PC-3 (cell line): ENCODE measurements at regions not wholly inside any gene's neighbourhood (a gene's known extent, or its start where the extent isn't known, plus 50 kb on each side); places are given as distances from the start of the nearest gene placed in this dataset.
A peak's percentile ranks its signal among the peaks of the same experiment; 100 is the strongest.

Experiments used
- ATAC-seq: fragments of 200-7000 bp; cut with Tn5 transposase; 2 replicates; pipeline ENCODE4 v1.9.1; 2020; ENCODE audit warnings: mild to moderate bottlenecking, moderate library complexity
- BruUV-seq: library from RNA; stranded (reverse); fragments of 400-500 nt; replicated peaks from 2 replicates; lab custom pipeline; 2021; lab: Mats Ljungman, UMichigan
- CTCF ChIA-PET: fragments of 300-600 bp; sonication (Branson Sonifier 250); formaldehyde crosslinking; loops from one replicate; lab custom pipeline; 2022; ENCODE audit warnings: antibody characterized with exemption; lab: Charles Lee
- POLR2A ChIA-PET: fragments of 300-600 bp; sonication (Branson Sonifier 250); formaldehyde crosslinking; loops from one replicate; lab custom pipeline; 2022; ENCODE audit warnings: antibody characterized with exemption; ENCODE audit not compliant: unreplicated experiment; lab: Charles Lee
- DNase-seq: peaks from one replicate; pipeline ENCODE4 v3.0.0-alpha.2; 2015
- H2AFZ ChIP-seq: fragments of 300-600 bp; sonication (generic); 2 replicates; pipeline ENCODE4 v1.6.0; 2016; ENCODE audit warnings: antibody characterized with exemption, low read length
- H3F3A ChIP-seq: fragments of 300-600 bp; sonication (generic); one replicate; pipeline ENCODE4 v1.6.0; 2017; ENCODE audit warnings: antibody characterized with exemption, low read length, control low read depth, mild to moderate bottlenecking; ENCODE audit not compliant: unreplicated experiment
- H3K27ac ChIP-seq: fragments of 300-600 bp; sonication (generic); 2 replicates; pipeline ENCODE4 v1.5.1; 2016; ENCODE audit warnings: mild to moderate bottlenecking, low read length
- H3K27me3 ChIP-seq: fragments of 300-600 bp; sonication (generic); 2 replicates; pipeline ENCODE4 v1.6.1; 2016; ENCODE audit warnings: low read length, mixed read lengths
- H3K36me3 ChIP-seq: fragments of 300-600 bp; sonication (generic); 2 replicates; pipeline ENCODE4 v1.6.1; 2016; ENCODE audit warnings: low read depth, mixed run types, low read length, mixed read lengths
- H3K4me1 ChIP-seq: fragments of 300-600 bp; sonication (generic); 2 replicates; pipeline ENCODE4 v1.5.1; 2016; ENCODE audit warnings: low read length; ENCODE audit not compliant: insufficient read depth
- H3K4me2 ChIP-seq: fragments of 300-600 bp; sonication (generic); 2 replicates; pipeline ENCODE4 v1.6.0; 2016; ENCODE audit warnings: low read length
- H3K4me3 ChIP-seq: fragments of 300-600 bp; sonication (generic); 2 replicates; pipeline ENCODE4 v1.5.1; 2016; ENCODE audit warnings: mild to moderate bottlenecking, low read length, mixed read lengths
- H3K79me2 ChIP-seq: fragments of 300-600 bp; sonication (generic); 2 replicates; pipeline ENCODE4 v1.6.1; 2017; ENCODE audit warnings: low read length, mixed read lengths
- H3K9ac ChIP-seq: fragments of 300-600 bp; sonication (generic); 2 replicates; pipeline ENCODE4 v1.6.0; 2016; ENCODE audit warnings: mild to moderate bottlenecking, low read length
- H3K9me2 ChIP-seq: fragments of 300-600 bp; sonication (generic); replicated peaks from 2 replicates; pipeline ENCODE4 v1.6.1; 2016; ENCODE audit warnings: mixed run types, low read length, mixed read lengths
- H3K9me3 ChIP-seq: fragments of 300-600 bp; sonication (generic); 2 replicates; pipeline ENCODE4 v1.6.1; 2016; ENCODE audit warnings: low read length, mixed read lengths
- H4K20me1 ChIP-seq: fragments of 300-600 bp; sonication (generic); 2 replicates; pipeline ENCODE4 v1.6.1; 2016; ENCODE audit warnings: low read length, mixed read lengths
- CTCF ChIP-seq: fragments of 300-600 bp; sonication (generic); conservative IDR thresholded peaks from 2 replicates; pipeline ENCODE4 v1.5.1; 2017; ENCODE audit warnings: antibody characterized with exemption, low read depth, mild to moderate bottlenecking, low read length
- EZH2 ChIP-seq: fragments of 300-600 bp; sonication (generic); IDR thresholded peaks from one replicate; pipeline ENCODE4 v1.6.1; 2017; ENCODE audit warnings: antibody characterized with exemption, mild to moderate bottlenecking, low read length; ENCODE audit not compliant: unreplicated experiment
- EZH2phosphoT487 ChIP-seq: fragments of 300-600 bp; sonication (generic); IDR thresholded peaks from 2 replicates; pipeline ENCODE4 v1.6.1; 2018; ENCODE audit warnings: mild to moderate bottlenecking, antibody characterized with exemption, low read length, borderline replicate concordance
- intact Hi-C: fragments of 100-400 bp; cut with micrococcal nuclease; formaldehyde crosslinking; loops from 2 replicates; pipeline ENCODE4 v1.9.0; 2023

DNA sequence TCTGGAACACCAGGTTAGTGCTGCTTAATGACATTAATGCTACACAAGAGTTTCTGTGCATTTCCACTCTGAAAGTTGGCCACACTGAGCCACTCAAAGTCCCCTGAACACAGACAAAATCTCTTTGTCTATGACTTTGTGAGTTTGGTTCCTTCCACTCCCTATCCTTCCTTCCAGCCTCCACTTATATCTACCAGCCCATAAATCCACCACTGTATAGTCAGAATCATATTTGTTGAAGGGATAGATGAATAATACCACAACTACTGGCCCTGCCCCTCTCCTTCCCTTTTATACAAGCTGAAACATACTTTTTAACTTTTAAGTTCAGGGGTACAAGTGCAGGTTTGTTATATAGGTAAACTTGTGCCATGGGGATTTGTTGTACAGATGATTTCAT, 127.5 kb downstream of the ABHD5 start:
- H3K79me2 ChIP-seq = no peaks in the 10 kb centered on the region

DNA sequence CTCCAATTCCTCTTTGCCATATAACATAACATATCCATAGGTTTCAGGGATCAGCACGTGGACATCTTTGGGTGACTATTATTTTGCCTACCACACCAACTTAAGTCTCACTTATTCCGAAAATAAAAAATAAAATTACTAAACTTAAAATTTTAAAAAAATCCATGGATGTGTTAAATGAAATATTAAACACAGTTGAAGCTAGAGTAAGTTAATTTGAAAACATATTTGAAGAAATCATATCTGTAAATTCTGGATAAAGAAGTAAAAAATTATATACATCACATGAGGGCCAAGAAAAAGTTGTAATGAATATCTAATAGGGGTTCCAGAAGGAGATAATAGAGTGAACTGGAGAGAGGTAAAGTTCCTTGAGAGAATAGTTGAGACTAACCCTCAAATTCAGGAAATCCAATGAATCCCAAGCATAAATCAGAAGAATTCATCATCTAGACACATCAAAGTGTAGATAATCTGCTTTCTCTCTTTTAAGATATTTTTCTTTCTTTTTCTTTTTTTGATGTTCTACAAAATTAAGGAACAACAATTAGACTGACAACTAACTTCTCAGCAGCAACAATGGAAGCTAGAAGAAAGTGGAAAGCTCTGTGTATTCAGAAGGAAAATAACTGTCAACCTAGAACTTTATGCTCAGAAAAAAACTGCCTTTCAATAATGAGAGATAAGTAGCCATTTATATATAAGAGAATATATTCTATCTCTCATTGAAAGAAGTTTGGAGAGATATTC, 147.4 kb downstream of the ABHD5 start:
- intact Hi-C loops = loop anchor here (5.0 kb wide), 1 partner anchor 359 kb away; no protein-coding TSS in a partner anchor
- H3K36me3 ChIP-seq = no peaks in the 10 kb centered on the region
- DNase-seq (no peak), ATAC-seq (no peak)
- BruUV-seq = no TSS peak
- POLR2A ChIA-PET = no interaction called here
- 0 out of 2 replicates have a peak, but pooled peaks cover 11% of the 10 kb centered on the region for H3K9me3 ChIP-seq
- H3K9ac ChIP-seq = no peak overlapping the region
- H3K4me1 ChIP-seq = no peaks in the 10 kb centered on the region
- no peak overlapping the region for H3K27ac ChIP-seq
- H3K9me2 ChIP-seq = no peaks in the 10 kb centered on the region
- H3K27me3 ChIP-seq = no peaks in the 10 kb centered on the region
- TF ChIP-seq EZH2phosphoT487 (no peak), CTCF (no peak), EZH2 (no peak)
- H3K79me2 ChIP-seq = no peaks in the 10 kb centered on the region
- H3K4me2 ChIP-seq = no peak overlapping the region
- H3K4me3 ChIP-seq = no peak overlapping the region
- no peak overlapping the region for H2AFZ ChIP-seq
- no peaks in the 10 kb centered on the region for H4K20me1 ChIP-seq
- CTCF ChIA-PET = interaction anchor here (0.6 to 0.7 kb wide), 2 partner anchors 62 to 220 kb away, joined by 3 read pairs; no protein-coding TSS in a partner anchor
- H3F3A ChIP-seq = no peaks in the 10 kb centered on the region

More for the DNA sequence above, 127.5 kb downstream of the ABHD5 start:
- Histone ChIP-seq H3K4me1 (no peaks in the 10 kb centered on the region), H3K4me2 (no peak overlapping the region), H3K9me3 (no peaks in the 10 kb centered on the region), H3K9ac (no peak overlapping the region), H3K27me3 (no peaks in the 10 kb centered on the region), H3F3A (no peaks in the 10 kb centered on the region), H3K27ac (no peak overlapping the region), H3K9me2 (no peaks in the 10 kb centered on the region), H3K4me3 (no peak overlapping the region), H4K20me1 (no peaks in the 10 kb centered on the region), H3K36me3 (no peaks in the 10 kb centered on the region), H2AFZ (no peak overlapping the region)
- no TSS peak for BruUV-seq
- ATAC-seq (no peak), DNase-seq (no peak)
- intact Hi-C loops = no loop called here
- CTCF ChIA-PET = no interaction called here
- TF ChIP-seq EZH2phosphoT487 (no peak), EZH2 (no peak), CTCF (no peak)
- POLR2A ChIA-PET = no interaction called here

DNA sequence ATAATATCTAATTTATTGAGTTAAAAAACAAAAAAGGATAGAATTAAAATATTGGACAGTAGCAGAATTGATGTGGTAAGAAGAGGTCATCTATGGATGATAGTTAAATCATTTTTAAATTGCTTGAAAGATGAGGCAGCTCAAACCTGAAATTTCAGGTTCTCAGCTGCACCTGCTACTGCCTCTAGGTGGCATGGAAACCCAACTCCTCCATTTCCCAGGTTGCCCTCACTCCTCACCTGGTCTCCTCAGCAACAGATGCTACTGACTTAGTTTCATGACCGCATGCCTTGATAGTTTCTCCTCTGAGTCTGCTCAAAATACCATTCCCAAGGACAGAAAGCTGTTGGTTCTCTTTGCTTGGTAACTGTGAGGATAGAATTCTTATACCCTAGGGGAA, 148.1 kb downstream of the ABHD5 start:
- Histone ChIP-seq H4K20me1 (no peaks in the 10 kb centered on the region), H3K4me2 (no peak overlapping the region), H3K27ac (no peak overlapping the region), H3K27me3 (no peaks in the 10 kb centered on the region), H3F3A (no peaks in the 10 kb centered on the region), H3K9me3 (0 out of 2 replicates have a peak, but pooled peaks cover 11% of the 10 kb centered on the region), H3K4me1 (no peaks in the 10 kb centered on the region), H3K9ac (no peak overlapping the region), H3K4me3 (no peak overlapping the region), H2AFZ (no peak overlapping the region), H3K9me2 (no peaks in the 10 kb centered on the region), H3K79me2 (no peaks in the 10 kb centered on the region), H3K36me3 (no peaks in the 10 kb centered on the region)
- CTCF ChIA-PET = interaction anchor here (0.6 to 0.7 kb wide), 3 partner anchors 61 to 360 kb away, joined by 3 read pairs; no protein-coding TSS in a partner anchor
- DNase-seq = peak; percentile 41
- ATAC-seq = no peak; the same call in 1 of the 2 replicates
- intact Hi-C loops = loop anchor here (5.0 kb wide), 1 partner anchor 358 kb away; no protein-coding TSS in a partner anchor
- no TSS peak for BruUV-seq
- TF ChIP-seq EZH2 (no peak), EZH2phosphoT487 (no peak), CTCF (peak; percentile 64)
- POLR2A ChIA-PET = interaction anchor here (0.7 kb wide), 1 partner anchor 212 kb away, joined by 3 read pairs; no protein-coding TSS in a partner anchor
